GM21619 (cell line): ENCODE measurements at regions not wholly inside any gene's neighbourhood (a gene's known extent, or its start where the extent isn't known, plus 50 kb on each side); places are given as distances from the start of the nearest gene placed in this dataset.

Experiments
- ATAC-seq: cut with Tn5 transposase; IDR thresholded peaks from one replicate; pipeline ENCODE4 v1.9.1; 2021; ENCODE audit not compliant: unreplicated experiment

DNA sequence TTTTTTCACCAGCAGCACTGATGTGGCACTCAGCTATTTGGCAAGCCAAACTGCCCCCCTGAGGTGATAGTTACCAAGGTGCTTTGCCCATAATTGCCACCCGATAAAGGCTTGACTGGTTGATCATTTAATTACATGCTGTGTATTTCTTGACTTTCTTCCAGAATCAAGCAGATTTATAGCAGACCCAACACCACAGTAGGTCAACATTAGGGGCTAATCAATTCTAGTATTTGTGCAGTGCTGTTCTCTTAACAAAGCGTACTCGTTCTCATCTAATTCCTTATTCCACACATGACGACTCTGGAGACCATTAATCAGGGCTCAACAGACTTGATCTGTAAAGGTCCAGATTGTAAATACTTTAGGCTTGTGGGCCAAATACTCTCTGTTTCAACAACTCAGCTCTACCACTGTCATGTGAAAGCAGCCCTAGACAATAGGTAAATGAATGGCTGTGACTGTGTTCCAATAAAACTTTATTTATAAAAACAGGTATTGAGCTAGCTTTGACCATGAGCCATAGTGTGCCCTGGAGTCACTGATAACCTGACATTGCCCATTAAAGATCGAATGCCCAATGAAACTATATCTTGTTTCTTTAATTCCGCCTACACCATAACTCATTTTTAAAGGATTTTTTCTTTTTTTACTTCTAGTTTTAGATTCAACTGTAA lies 119.1 kb upstream of the TMC3 start:
- ATAC-seq: no peak

DNA sequence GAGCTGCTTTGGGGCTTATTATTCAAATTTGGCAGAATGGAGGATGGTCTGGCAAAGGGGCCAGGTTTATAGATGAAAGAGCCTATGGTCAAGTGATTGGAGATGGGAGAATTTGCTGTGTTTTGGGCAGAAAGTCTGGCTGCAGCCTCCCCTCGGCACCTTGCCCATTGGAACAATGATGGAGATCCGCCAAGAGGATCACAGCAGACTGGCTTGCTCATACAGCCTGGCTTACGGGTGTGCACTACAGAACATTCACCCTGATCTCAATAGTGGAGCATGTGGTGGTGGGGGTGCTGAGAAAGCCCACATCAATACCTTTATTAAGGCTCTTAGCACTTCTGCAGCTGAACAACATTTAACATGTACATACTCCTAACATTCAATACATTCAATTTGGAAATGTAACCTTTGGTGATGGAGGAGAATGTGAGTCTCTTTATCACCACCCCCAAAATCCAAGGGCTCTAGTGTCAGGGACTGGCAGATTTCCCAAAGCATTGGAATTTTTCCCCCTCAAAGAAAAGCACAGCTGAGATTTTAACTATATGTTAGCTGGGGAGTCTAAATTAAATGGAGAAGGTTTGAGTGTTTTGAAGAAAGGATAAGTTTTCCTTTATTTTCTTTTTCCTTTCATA lies 118.4 kb upstream of the TMC3 start:
- ATAC-seq: no peak

DNA sequence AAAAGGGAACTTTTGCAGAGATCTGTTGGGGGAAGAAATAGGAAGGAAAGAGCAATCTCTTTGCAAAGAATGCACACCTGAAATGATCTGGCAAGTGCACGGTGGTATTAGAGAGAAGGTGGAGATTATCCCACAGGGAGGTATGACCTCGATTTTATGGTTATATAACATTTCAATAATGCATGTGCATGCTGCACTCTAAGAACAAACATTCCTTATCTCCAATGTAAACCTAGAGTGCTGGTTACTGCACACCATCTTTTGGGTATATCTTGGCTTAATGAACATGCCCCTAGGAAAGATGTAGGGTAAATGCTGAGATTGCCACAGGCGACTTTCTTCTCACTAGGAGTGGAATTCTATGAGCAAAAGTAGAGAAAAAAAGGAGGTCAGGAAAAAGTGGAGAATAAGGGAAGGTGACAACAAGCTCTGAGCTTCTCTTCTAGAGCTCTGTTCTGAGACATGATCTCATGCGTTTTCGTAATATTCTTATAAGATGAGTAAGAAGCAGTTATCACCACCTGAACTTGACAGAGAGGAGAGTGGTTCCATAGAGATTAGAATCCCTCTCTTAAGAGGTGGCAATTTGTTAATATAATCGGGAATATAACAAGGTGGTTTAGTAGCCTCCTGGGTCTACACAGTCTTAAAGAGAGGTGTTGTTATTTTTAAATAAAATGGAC lies 117.5 kb upstream of the TMC3 start:
- ATAC-seq: no peak

DNA sequence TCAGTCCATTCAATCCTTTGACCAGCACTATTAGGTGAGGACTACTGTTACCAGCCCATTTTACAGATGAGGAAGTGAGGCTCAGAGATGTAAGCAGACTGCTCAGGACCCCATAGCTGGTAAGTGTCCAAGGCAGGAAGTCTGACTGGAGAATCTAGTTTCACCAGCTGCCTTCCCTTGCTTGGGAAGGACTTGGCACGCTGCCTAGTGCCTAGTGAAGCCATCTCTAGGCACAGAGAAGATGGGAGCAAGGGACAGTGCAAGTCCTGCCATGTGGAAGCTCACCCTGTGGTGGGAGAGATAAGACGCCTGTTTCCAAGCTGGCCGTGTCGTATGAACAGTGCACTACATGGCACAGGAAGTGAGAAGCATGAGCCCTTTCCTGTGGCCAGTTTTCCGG lies 111.8 kb upstream of the TMC3 start:
- no peak for ATAC-seq

DNA sequence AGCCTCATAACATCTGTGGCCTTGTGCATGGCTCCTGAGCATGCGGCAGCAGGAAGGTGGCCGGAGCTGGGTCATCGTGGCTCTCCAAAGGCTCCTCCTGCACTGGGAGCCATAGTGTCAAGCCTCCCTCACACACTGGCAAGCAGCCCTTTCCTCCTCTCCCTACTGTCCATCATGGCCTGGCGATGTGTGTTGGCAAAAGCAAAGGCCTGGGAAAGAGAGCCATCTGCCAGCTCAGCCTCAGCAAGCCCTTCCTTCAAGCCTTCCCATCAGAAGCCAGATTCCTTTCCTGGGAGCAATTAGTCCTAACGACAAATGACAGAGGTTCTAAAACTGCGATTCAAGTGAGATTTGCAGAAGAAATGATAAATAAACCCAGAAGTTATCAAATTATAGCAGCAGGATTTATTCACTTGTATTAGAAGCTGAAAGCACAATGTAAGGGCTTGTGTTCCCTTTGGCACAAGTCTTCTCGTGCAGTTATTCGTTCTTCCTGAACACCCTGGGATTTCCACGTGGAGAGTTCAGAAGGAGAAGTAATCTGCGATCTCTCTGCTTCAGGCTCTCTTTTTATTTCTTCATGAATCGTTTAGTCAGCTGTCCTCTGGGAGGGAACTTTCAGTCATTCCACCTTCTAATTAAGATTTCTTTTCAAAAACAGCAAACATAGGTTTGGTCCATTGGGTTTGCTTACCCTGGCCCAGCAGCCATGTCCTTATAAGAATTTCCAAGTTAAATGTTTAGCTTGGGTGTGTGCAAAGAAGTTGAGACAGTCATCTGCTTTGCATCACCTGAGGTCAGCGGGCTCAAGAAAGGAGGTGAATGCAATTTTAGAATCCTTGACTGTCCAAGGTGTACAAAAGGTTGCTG lies 110.3 kb upstream of the TMC3 start:
- ATAC-seq: no peak

DNA sequence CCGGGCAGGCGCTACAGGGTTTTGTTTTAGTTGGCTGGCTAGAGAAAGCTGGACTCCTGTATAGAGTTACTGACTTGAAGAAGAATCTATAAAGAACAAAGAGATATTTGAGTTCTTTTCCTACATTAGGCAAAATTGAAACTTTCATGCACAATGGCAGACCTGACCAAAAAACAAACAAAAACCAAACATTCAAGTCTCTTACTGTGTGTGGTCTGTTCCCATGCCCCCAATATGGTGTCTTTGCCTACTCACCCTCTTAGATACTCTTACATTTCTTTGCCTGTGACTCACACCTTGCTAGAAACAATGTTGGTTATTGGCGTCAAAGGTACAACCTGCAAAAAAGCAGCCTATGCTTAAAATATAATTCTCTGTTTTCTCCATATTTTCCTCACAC lies 109.5 kb upstream of the TMC3 start:
- no peak for ATAC-seq

DNA sequence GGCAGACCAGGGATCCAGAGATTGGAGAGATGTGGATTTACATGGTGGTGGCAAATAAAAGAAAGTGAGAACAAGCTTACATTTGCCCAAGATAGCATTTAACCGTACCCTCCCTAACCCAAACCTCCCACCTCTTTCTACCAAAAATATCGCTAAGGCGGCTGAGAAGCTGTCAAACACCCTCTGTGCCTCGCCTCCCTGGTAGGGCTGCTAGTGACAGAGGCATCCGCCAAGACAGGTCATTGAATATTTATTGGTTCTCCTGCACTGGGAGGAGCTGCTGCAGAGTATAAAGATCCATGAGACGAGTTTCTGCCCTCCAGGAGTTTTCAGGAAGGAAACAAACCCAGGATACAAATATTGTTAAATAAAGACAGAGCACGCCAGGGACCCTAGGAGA lies 107.3 kb upstream of the TMC3 start:
- no peak for ATAC-seq

DNA sequence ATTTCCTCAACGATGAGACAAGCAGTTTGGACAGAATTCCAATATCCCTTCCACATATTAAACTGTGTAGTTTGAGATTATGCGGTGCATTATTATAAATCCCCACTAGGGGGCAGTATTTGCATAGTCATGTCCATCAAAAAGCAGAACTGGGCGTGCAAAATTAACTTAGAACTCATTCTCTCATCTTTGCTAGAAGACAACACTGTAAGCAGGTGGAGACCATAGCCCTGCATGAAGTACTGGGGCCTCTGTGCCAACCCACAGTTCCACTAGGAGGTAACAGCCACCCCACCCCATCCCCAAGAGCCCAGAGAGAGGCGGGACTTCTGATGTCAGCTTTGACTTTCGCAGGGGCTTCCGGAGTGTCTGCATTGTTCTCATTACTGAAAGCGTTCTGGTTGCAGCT lies 106.6 kb upstream of the TMC3 start:
- ATAC-seq: no peak

DNA sequence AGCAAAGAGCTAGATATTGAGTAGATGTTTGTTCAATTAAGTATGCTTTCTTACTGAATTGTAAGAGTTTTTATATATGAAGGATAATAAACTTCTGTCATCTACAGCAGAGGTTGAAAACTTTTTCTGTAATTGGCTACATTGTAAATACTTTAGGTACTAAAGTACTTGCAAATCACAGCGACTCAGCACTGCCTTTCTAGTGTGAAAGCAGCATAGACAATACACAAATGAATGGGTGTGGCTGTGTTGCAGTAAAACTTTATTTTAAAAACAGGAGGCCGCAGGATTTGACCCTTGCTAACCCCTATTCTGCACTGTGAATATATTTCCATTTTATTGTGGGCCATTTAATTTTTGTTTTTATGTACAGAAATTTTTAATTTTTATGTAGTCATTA lies 104.3 kb upstream of the TMC3 start:
- ATAC-seq: no peak

DNA sequence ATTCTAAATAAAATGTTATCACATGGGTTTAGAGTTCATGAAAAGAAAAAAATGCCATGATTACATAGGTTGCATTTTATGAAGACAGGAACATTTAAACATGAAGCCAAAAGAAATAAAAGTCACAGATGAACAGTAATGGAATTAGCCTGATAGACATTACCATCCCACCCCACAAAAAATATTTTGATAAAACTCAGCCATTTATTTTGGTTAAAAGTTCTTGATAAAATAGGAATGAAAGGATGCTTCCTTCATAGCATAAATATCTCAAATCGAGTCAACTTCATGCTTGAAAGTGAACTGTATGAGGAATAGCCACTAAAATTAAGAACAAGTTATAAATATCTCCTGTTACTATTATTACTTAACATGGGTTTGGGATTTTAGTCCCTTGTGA lies 101.9 kb upstream of the TMC3 start:
- ATAC-seq: no peak

DNA sequence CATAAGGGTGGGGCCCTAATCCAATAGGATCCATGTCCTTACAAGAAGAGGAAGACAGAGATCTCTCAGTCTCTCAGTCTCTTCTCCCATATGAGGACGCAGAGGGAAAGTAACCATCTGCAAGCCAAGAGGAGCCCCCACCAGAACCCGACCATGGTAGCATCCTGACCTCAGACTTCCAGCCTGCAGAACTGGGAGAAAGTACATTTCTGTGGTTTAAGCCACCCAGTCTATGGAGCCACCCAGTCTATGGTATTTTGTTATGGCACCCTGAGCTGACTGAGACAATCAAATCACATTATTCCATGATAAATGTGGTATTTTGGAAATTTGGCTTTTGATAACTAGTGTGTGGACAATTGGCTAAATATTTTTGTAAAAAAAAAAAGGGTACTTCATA lies 101.5 kb upstream of the TMC3 start:
- ATAC-seq: no peak

DNA sequence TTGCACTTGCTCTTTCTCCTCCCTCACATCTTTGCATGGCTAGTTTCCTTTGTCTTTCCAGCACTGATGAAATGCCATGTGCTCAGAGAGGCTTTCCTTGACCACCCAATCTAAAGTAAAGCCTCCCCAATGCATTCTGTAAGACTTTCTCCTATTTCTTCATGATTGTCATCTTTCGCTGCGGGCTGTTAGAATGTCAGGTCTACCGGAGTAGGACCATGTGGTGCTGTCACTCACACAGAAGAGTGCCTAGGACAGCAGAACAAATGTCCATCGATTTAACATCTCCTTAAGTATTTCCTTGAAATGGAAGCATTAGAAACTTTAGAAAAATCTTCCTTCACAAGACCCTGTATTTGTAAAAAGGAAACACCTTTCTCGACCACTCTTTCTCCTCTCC lies 99.9 kb upstream of the TMC3 start:
- no peak for ATAC-seq

DNA sequence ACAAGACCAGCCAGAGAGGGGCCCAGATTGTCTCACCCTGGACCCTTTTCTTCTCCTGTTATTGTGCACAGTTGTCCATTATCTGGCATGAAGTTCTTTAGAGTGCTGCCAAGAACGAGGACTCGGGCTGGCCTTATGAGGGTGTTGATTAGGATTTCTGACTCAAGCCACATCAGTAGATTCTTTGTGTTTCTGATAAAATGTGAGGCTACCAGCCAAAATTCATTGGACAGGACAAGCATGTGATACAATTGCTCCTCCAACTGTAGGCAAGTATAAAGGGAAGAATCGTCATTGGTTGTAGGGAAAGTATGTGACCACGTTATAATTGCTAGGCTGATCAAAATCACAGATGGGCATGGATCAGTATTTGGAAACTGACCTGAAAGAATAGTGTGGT lies 99.2 kb upstream of the TMC3 start:
- no peak for ATAC-seq

DNA sequence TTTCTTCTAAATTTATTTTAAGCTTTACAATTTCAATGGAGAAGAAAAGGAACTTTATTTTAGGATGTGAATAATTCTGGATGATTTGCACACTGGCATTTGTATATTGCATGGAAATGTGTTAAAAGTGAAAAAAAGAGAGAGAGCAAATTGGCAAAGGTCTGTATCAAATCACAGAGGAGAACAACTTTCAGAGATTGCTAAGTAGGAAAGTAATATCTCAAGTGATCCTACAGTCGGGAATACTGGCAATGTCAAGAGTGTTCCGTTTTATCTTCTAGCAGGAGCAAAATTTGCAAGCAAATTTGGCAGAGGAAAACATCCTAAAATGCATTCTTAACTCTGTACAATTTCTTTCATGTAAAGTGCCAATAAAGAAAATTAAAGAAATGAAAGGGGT lies 97.1 kb upstream of the TMC3 start:
- no peak for ATAC-seq

DNA sequence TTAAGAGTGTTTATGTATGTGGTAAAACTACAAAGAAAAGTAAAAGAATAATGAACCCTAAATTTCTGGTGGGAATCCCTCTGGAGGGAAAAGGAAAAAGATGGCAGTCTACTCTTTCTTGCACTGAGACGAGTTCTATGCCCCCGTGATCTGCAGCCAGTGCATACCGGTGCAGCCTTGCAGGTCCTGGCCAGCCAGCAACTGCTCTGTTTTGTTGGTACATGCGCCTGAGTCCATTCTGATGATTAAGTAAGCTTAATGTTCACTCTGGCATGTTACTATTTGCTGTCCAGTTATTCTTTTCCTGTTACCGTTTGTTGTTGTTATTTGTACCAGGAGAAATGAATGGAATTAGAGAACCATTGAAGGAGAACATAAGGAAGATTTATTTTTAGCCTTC lies 95.1 kb upstream of the TMC3 start:
- ATAC-seq: no peak

DNA sequence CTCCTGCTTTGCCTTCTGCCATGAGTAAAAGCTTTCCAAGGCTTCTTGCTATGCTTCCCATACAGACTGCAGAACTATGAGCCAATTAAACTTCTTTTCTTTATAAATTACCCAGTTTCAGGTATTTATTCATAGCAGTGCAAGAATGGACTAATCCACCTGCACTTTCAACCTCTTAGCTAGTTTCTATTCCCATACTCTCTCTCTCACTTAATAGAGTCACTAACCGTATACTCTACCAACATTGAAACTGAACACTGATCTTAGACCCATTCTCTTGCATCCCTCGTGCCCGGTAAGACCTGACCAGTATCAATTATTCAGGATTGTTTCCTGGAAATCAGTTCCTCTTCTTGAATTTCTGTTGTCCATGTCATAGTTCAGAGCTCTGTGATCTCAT lies 92.7 kb upstream of the TMC3 start:
- no peak for ATAC-seq

DNA sequence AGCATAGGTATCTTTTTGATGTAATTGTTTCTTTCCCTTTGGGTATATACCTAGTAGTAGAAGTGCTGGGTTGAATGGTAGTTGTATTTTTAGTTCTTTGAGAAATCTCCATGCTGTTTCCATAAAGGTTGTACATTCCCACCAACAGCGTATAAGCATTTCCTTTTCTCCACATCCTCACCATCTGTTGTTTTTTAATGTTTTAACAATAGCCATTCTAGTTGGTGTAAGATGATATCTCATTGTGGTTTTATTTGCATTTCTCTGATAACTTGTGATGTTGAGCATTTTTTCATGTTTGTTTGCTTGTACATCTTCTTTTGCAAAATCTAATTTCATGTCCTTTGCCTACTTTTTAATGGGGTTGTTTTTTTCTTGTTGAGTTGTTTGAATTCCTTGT lies 80.0 kb upstream of the TMC3 start:
- ATAC-seq: no peak

DNA sequence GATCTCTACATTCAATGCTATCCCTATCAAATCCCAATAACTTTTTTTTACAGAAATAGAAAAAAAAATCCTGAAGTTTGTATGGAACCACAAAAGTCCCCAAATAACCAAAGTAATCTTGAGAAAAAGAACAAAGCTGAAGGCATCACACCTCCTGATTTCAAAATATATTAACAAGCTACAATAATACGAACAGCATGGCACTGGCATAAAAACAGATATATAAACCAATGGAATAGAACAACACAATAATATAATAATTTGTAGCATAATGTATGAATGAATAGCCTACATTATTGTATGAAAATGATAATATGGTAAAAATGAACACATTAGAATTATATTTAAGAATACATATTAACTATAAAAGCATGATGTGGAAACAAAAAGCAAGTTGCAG lies 76.7 kb upstream of the TMC3 start:
- no peak for ATAC-seq

DNA sequence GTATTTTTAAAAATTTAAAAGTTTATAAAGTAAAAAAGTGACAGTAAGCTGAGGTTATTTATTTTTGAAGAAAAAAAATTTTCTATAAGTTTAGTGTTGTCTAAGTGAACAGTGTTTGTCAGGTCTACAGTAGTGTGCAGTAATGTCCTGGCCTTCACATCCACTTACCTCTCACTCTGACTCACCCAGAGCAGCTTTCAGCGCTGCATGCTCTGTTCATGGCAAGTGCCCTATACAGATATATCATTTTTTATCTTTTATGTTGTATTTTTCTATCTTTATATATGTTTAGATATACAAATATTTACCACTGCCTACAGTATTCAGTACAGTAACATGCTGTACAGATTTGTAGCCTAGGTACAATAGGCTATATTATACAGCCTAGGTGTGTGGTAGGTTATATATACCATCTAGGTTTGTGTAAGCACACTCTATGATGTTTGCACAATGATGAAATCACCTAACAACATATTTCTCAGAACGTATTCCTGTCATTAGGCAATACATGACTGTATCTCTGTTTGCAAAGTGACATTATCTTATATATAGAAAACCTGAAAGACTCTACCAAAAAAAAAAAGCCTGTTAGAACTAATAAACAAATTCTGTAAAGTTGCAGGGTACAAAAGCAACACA lies 75.9 kb upstream of the TMC3 start:
- no peak for ATAC-seq

DNA sequence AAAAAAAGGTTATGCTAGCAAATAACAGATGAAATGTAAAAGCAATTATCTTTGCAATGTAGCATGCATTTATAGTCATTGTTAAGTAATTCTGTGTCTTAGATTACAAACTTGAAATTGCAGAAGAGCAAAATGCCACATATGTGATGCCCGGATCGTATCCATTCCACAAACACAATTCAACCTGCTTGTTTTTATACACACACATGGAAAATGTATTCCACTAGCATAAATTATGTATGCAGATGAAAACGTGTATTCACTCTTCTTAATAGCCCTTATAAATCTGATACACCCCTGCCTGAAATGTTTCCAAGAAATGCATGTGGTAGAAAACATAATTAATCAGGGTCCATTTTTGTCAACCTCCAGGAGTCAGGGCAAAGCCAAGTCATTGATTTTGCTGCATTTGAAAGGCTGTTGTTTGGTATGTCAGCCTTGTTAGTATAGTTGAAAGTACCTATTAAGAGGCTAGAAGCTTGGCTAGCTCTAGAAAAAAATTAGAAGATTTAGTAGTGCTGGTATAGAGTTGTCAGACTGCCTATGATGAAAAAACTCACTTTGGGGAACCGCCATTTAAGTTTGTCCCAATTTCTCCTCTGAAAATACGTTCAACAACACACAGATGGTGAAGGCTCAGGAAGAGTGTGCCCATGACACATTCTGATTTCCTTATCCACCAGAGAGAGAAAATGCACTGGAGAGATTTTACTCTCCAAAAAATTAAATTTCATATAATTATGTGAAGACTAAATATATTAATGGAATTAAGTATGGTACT lies 69.2 kb upstream of the TMC3 start:
- no peak for ATAC-seq
